Epithelial cell of esophagus (primary cell): ENCODE measurements at regions not wholly inside any gene's neighbourhood (a gene's known extent, or its start where the extent isn't known, plus 50 kb on each side); places are given as distances from the start of the nearest gene placed in this dataset.

ENCODE experiments used
- DNase-seq: peaks from one replicate; pipeline ENCODE4 v3.0.0; 2010; ENCODE audit warnings: low read depth
- H3K4me3 ChIP-seq: 2 replicates; pipeline ENCODE4 v1.5.1; 2011; ENCODE audit warnings: mild to moderate bottlenecking, low read length, control low read depth
- TF ChIP-seq, protein P1 (sequence below): IDR thresholded peaks from 2 replicates; pipeline ENCODE4 v1.5.1; 2011; ENCODE audit warnings: low read depth, mild to moderate bottlenecking, low read length, control low read depth, inconsistent platforms; ENCODE audit not compliant: insufficient read depth; ENCODE audit errors: missing control alignments

DNA sequence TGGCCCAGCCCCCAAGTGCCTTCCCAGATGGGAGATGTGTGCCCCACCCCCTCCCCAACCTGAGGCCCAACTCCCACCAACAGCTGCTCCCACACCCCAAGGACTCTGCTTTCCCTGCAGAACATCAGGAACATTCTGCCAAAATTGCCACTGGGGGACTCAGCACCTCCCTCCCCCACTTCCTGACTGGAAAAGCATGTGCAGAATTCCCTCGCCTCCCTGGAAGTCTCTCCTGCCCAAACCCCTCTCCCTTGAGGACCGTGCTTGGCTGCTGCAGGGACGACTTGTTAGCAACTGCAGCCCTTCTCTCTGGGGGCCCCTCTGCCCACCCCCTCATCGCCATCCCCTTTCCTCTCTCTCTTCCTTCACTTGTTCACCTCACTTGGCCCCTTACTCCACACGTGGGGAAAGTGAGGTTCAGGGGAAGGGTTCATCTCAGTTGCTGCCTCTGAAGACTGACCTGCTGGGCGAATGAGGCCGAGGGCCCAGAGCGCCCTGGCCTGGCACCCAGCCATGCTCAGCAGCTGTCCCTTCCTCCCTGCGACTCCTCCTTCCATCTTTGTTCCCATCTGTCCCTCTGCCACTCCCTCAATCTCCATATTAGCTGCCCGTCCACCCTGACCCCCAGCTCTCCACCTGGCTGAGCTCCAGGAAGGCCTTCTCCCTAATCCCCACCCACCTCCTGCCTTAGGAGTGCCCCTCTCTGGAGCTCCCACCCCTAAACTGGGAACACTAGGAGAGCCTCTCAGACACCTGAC is 105.1 kb downstream of the CHST1 start:
- DNase-seq: no peak
- TF ChIP-seq, protein P1, sequence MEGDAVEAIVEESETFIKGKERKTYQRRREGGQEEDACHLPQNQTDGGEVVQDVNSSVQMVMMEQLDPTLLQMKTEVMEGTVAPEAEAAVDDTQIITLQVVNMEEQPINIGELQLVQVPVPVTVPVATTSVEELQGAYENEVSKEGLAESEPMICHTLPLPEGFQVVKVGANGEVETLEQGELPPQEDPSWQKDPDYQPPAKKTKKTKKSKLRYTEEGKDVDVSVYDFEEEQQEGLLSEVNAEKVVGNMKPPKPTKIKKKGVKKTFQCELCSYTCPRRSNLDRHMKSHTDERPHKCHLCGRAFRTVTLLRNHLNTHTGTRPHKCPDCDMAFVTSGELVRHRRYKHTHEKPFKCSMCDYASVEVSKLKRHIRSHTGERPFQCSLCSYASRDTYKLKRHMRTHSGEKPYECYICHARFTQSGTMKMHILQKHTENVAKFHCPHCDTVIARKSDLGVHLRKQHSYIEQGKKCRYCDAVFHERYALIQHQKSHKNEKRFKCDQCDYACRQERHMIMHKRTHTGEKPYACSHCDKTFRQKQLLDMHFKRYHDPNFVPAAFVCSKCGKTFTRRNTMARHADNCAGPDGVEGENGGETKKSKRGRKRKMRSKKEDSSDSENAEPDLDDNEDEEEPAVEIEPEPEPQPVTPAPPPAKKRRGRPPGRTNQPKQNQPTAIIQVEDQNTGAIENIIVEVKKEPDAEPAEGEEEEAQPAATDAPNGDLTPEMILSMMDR: no peak
- H3K4me3 ChIP-seq: no peak overlapping the region

DNA sequence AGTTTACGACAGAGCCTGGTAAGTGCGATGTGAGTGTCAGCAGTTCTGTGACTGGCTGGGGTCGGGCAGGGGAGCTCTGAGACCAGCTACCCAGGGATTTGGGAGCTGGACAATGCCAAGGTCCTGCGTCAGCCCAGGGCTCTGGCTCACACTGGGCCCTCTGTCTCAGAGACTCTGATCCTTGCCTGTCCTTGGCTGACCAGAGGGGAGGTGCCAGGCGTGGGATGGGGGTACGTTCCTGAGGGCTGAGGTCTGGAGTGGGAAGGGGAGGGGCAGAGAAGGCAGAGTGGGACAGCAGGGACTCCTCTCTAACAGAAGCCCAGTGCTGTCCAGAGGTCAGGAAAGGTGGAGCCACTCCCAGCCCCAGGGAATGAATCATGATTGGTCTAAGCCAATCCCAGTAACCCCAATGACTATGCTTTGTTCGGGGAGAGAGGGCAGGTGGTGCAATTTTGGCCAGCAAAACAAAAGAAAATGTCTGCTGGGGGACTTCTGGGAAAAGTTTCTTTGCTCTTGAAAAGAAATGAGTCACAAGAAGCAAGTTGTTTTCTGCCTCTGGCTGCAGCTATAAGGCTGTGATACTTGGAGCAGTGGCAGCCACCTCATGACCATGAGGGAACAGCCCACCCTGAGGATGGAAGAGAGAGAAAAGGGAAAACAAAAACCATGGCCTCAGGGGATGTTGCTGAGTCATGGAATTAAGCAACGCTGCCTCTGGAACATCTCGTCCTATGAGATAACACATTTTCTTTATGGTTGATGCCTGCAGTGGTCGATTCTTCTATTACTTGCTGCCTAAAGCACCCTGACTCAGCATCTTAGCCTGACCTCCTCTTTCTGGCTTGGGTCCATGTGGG is 108.3 kb downstream of the CHST1 start:
- H3K4me3 ChIP-seq: no peak overlapping the region
- TF ChIP-seq, protein P1: no peak
- peak; percentile 2 for DNase-seq

DNA sequence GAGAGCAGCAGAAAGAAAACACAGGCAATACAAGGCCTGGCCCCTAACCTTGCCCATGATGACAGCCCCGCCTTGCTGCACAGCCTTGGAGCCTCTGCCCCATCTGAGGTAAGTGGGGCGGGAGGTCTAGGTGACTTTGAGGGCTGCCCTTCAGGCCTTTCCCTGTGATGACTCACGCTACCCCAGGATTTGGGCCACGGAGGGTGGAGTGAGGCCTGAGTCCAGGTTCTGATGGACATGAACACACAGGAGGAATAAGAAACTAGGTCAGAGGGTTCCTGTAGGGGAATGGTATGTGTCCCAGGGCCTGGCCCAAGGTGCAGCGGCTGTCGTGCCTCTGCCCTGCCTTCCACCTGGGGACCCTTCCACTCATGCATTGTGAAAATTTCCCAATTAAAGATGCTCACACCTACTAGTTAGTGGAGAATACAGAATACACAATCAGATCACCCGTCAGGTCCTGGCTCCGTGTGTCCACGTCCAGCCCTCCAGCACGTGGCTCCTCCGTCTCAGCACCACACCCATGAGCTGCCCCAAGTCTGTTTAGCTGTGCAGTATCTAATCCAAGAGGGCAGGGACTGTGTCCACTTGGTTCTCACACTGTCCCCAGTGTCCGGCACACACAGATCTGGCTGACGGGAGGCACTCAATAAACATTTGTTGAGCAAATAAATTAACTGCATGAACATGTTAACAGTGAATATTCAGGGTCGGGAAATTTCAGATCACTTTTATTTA is 111.0 kb downstream of the CHST1 start:
- no peak overlapping the region for H3K4me3 ChIP-seq
- DNase-seq: no peak
- TF ChIP-seq, protein P1: no peak

DNA sequence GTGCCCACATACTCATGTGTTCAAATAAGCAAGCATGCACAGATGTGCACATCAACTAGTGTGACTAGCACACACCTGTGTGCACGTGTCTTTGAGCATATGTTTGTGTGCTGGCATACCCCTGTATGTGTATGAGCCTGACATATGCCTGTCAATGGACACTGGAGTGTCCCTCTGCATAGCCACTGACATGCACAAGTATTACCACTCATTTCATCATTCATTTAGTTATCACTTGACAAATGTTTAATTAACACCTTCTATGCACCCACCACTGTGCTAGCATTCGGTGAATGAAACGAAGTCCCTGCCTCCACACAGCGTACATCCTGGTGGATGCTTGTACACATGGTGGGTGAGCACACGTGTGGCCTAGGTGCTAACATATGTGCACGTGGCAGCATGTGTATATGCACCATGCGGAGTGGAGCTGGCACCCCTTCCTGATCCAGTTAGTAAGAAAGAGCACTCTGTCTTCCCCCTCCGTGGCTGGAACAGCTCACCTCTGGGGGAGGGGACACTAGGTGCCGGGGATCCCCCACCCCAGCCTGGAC is 112.0 kb downstream of the CHST1 start:
- DNase-seq: no peak
- TF ChIP-seq, protein P1: no peak
- no peak overlapping the region for H3K4me3 ChIP-seq

DNA sequence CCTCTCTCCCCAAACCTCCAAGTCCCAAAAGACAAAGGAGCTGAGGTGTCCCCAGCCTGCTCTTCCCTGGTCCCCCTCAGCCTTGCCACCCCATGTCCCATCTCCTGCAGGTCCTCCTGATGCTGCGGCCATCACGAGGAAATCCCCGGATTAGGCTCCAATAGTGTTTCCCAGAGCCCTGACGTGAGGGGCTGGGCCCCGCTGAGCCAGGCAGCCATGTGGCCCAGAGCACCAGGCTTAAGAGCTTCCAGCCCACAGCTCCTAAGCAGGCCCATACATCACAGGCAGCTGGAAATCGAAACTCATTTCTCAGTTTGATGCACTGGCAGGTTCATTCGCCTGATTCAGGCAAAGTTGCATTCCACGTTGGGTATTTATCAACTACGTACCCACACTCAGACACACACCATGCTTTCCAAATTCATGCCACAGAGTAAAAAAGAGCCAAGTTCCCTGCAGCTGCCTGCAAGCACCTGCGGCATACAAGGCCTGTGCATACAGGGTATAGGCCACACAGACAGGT is 114.2 kb downstream of the CHST1 start:
- TF ChIP-seq, protein P1: no peak
- H3K4me3 ChIP-seq: no peak overlapping the region
- DNase-seq: no peak

DNA sequence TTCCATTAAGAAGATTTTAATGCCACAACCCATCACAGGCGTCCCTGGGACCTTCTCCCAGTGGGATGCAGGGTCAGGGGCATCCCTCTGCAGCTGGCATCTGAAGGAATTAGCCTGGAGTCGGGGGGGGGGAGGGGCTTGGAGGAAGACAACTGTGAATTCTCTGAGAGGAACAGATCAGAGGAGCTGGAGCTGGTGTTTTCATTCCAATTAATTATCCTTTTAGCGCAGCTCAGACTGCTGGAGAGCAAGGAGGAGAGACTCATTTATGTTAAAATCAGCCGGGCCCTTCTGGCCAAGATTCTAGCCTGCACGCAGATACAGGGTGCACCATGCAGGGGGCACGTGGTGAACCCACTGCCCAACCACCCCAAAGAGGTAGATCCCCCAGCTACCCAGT is 116.2 kb downstream of the CHST1 start:
- no peak for DNase-seq
- TF ChIP-seq, protein P1: no peak
- no peak overlapping the region for H3K4me3 ChIP-seq
